Inflammatory macrophage (primary cell): ENCODE measurements at regions not wholly inside any gene's neighbourhood (a gene's known extent, or its start where the extent isn't known, plus 50 kb on each side); places are given as distances from the start of the nearest gene placed in this dataset.

Experiments used
- DNase-seq, 2 donors: peaks; one replicate each; pipeline ENCODE4 v3.0.0-alpha.2; 2020 to 2022

- DNase-seq: no peak
Measured at GRCh38 chr15:54719325-54719724, 477.4 kb downstream of the RSL24D1 start.

- DNase-seq: no peak
Measured at GRCh38 chr15:54707805-54708752, 488.7 kb downstream of the RSL24D1 start.

- no peak for DNase-seq
Measured at GRCh38 chr15:54687628-54688027, 509.1 kb downstream of the RSL24D1 start.
